Peyer's patch (tissue), 4 donors: ENCODE measurements at regions not wholly inside any gene's neighbourhood (a gene's known extent, or its start where the extent isn't known, plus 50 kb on each side); places are given as distances from the start of the nearest gene placed in this dataset.

Source experiments
- POLR2A ChIP-seq, 2 donors: fragments of 450-650 bp; IDR thresholded peaks; one replicate each; pipeline ENCODE4 v1.5.1; 2017; ENCODE audit warnings: antibody characterized with exemption in 2 of 2, mild to moderate bottlenecking in 2 of 2, moderate library complexity in 2 of 2
- TF ChIP-seq, protein P1 (sequence below), 6 experiments: fragments of 450-650 bp in 4 of 6; fragments of 200-600 bp in 2 of 6; sonication (generic) in 1 of 6; IDR thresholded peaks; one replicate each; pipeline ENCODE4 v1.5.1; 2017 to 2019; ENCODE audit warnings: antibody characterized with exemption in 6 of 6, mild to moderate bottlenecking in 3 of 6, moderate library complexity in 1 of 6

DNA sequence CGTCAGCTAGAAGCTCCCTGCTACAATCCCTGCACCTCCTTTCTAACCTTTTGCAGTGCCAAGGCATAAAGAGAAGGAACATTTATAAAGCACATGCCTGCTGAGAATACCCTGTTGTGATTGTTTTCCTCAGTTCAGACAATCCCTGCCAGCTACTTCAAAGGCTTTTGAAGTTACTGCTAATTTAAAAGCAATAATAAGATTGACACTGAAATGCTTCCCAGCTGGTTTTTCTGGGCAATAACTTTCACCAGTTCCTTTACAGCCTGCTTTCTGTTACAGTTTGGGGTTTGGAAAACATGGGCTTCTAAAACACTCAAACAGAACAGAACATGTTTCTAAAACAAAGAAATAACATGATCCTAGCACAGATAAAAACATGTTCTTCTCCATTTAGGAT lies 232.3 kb upstream of the CPEB2 start:
- TF ChIP-seq, protein P1, sequence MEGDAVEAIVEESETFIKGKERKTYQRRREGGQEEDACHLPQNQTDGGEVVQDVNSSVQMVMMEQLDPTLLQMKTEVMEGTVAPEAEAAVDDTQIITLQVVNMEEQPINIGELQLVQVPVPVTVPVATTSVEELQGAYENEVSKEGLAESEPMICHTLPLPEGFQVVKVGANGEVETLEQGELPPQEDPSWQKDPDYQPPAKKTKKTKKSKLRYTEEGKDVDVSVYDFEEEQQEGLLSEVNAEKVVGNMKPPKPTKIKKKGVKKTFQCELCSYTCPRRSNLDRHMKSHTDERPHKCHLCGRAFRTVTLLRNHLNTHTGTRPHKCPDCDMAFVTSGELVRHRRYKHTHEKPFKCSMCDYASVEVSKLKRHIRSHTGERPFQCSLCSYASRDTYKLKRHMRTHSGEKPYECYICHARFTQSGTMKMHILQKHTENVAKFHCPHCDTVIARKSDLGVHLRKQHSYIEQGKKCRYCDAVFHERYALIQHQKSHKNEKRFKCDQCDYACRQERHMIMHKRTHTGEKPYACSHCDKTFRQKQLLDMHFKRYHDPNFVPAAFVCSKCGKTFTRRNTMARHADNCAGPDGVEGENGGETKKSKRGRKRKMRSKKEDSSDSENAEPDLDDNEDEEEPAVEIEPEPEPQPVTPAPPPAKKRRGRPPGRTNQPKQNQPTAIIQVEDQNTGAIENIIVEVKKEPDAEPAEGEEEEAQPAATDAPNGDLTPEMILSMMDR (IDR thresholded peaks at IDR 0.05) = no peak
- TF ChIP-seq POLR2A (IDR thresholded peaks at IDR 0.05) = no peak
